ENCODE measurements at regions not wholly inside any gene's neighbourhood (a gene's known extent, or its start where the extent isn't known, plus 50 kb on each side); places are given as distances from the start of the nearest gene placed in this dataset.

DNA sequence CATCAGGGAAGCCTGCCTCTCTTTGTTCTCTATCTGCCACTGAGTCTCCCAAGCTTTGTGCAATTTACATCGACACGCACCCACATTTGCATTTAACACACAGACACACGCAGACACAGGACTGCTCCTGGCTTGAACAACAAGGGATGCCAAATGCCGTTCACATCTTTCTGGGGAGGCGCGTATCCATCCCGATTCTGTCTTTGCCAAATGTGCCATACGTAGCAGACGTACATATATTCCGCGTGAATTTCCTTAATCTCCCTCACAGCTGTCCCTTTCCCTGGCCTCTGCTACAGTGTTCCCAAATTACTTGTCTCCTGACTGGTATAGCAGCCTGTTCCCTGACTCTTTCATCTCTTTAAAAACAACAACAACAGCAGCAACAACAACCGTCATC lies 409.5 kb downstream of the MIAT start:
- no peaks in the 10 kb centered on the region for H3K4me1 ChIP-seq
- H3K9me3 ChIP-seq (ENCODE audit: control insufficient read depth, low read length): no peaks in the 10 kb centered on the region
- TF ChIP-seq, protein P1, sequence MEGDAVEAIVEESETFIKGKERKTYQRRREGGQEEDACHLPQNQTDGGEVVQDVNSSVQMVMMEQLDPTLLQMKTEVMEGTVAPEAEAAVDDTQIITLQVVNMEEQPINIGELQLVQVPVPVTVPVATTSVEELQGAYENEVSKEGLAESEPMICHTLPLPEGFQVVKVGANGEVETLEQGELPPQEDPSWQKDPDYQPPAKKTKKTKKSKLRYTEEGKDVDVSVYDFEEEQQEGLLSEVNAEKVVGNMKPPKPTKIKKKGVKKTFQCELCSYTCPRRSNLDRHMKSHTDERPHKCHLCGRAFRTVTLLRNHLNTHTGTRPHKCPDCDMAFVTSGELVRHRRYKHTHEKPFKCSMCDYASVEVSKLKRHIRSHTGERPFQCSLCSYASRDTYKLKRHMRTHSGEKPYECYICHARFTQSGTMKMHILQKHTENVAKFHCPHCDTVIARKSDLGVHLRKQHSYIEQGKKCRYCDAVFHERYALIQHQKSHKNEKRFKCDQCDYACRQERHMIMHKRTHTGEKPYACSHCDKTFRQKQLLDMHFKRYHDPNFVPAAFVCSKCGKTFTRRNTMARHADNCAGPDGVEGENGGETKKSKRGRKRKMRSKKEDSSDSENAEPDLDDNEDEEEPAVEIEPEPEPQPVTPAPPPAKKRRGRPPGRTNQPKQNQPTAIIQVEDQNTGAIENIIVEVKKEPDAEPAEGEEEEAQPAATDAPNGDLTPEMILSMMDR (IDR thresholded peaks at IDR 0.05): no peak
- no peak overlapping the region for H3K27ac ChIP-seq
- no peak overlapping the region for H3K4me3 ChIP-seq (ENCODE audit: low read depth, low read length)
- H3K36me3 ChIP-seq (ENCODE audit: control insufficient read depth, insufficient read depth, low read length): no peaks in the 10 kb centered on the region
- H3K4me2 ChIP-seq (ENCODE audit: low read length): no peak overlapping the region
- no peaks in the 10 kb centered on the region for H3K79me2 ChIP-seq
- H3K27me3 ChIP-seq (ENCODE audit: control insufficient read depth, insufficient read depth, low read length): no peaks in the 10 kb centered on the region
- H2AFZ ChIP-seq: no peak overlapping the region
- H3K9ac ChIP-seq: no peak overlapping the region

DNA sequence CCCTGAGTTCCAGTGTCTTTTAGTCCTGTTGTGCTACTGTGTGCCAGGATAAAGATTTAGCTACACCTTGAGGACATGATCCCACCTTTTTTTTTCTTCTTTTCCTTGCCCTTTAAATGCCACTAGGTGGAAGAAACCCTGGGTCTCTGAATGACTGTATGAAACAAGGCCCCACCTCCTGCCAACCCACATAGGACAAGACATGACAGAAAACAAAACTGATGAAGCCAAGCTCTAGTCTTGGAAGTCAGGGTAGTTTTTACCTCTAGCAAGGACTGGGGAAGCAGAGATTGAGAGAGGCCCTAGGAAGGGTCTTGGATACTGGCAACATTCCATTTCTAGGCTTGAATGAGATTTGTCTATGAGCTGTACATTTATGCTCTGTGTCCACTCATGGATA lies 410.7 kb downstream of the MIAT start:
- Histone ChIP-seq H3K4me3 (ENCODE audit: low read depth, low read length) (no peak overlapping the region), H2AFZ (no peak overlapping the region), H3K79me2 (no peaks in the 10 kb centered on the region), H3K9ac (no peak overlapping the region), H3K27me3 (ENCODE audit: control insufficient read depth, insufficient read depth, low read length) (no peaks in the 10 kb centered on the region), H3K27ac (no peak overlapping the region), H3K4me1 (no peaks in the 10 kb centered on the region), H3K9me3 (ENCODE audit: control insufficient read depth, low read length) (no peaks in the 10 kb centered on the region), H3K4me2 (ENCODE audit: low read length) (no peak overlapping the region), H3K36me3 (ENCODE audit: control insufficient read depth, insufficient read depth, low read length) (no peaks in the 10 kb centered on the region)
- TF ChIP-seq, protein P1 (IDR thresholded peaks at IDR 0.05): no peak

DNA sequence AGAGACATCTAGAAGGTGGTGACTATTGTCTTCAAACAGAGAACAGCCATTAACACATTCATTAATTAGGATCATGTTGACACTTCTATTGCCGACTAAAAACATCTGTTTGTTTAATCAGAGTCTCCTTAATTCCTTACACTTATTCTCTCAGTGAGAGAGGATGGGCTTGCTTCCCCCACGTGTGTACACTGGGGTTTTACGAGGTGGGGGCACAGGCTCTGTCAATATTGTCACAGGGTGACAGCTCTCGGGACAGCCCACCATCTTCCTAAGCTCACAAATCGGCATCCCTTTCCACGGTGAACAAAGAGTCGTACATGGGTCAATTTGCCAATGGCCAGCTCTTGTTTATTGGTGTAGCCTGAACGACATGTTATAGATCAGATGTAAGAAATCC lies 413.2 kb downstream of the MIAT start:
- H3K4me1 ChIP-seq: no peaks in the 10 kb centered on the region
- no peaks in the 10 kb centered on the region for H3K27me3 ChIP-seq (ENCODE audit: control insufficient read depth, insufficient read depth, low read length)
- H3K79me2 ChIP-seq: no peaks in the 10 kb centered on the region
- H3K27ac ChIP-seq: no peak overlapping the region
- no peak overlapping the region for H3K9ac ChIP-seq
- TF ChIP-seq, protein P1 (IDR thresholded peaks at IDR 0.05): no peak
- H3K9me3 ChIP-seq (ENCODE audit: control insufficient read depth, low read length): no peaks in the 10 kb centered on the region
- H2AFZ ChIP-seq: no peak overlapping the region
- no peaks in the 10 kb centered on the region for H3K36me3 ChIP-seq (ENCODE audit: control insufficient read depth, insufficient read depth, low read length)
- no peak overlapping the region for H3K4me3 ChIP-seq (ENCODE audit: low read depth, low read length)
- no peak overlapping the region for H3K4me2 ChIP-seq (ENCODE audit: low read length)

DNA sequence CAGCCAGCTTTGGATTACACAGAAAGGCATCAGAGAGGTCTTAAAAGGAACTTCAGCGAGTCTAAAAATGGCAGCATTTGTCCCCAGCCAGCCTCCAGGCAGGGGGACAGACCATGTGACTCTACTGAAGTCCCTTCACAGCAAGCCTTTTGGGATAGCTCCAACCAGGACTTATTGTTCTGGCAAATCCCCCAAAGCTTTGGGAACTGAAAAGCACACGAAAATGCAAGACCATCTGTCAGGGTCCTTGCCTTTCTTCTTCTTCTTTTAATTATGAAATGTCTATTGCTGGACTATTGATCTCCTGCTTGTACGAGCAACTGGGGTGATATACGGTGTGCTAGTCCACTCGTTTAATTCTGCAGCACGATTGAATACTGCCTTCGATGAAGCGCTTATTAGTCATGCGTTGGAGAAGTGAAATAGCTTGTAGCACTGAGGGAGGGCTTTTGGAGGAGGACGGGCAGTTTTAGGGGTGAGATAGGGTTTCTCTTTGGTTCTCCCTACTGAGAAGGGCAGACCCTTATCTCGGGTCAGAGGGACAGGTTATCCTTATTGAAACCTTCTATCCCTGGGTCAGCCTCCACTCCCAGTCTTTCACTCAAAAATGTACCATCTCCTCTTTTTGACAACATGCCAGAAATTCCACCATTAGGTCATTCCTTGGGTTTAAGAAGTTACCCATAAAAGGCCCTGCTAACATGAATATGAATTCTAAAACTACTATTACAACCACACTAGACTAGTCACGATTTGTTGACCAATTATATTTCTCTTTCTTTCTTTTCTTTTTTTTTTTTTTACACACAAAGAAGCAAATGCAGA lies 416.4 kb downstream of the MIAT start:
- no peaks in the 10 kb centered on the region for H3K36me3 ChIP-seq (ENCODE audit: control insufficient read depth, insufficient read depth, low read length)
- H3K9ac ChIP-seq: no peak overlapping the region
- no peaks in the 10 kb centered on the region for H3K9me3 ChIP-seq (ENCODE audit: control insufficient read depth, low read length)
- no peak overlapping the region for H2AFZ ChIP-seq
- H3K27ac ChIP-seq: no peak overlapping the region
- no peak overlapping the region for H3K4me3 ChIP-seq (ENCODE audit: low read depth, low read length)
- H3K4me2 ChIP-seq (ENCODE audit: low read length): no peak overlapping the region
- TF ChIP-seq, protein P1 (IDR thresholded peaks at IDR 0.05): no peak
- H3K4me1 ChIP-seq: no peaks in the 10 kb centered on the region
- H3K27me3 ChIP-seq (ENCODE audit: control insufficient read depth, insufficient read depth, low read length): no peaks in the 10 kb centered on the region
- H3K79me2 ChIP-seq: no peaks in the 10 kb centered on the region
